Stimulated activated CD4-positive, alpha-beta T cell treated with anti-CD3 and anti-CD28 coated beads, Interleukin-4, amount 100 ng/mL, for 4 hours (primary cell): ENCODE measurements at regions not wholly inside any gene's neighbourhood (a gene's known extent, or its start where the extent isn't known, plus 50 kb on each side); places are given as distances from the start of the nearest gene placed in this dataset.
A peak's percentile ranks its signal among the peaks of the same experiment; 100 is the strongest.
"Not testable (repeated sequence)": the region's sequence is repeated elsewhere in the genome, so short reads cannot be mapped to it uniquely, and the experiment has no call there.

Experiments used
- DNase-seq, 2 experiments: peaks; one replicate each; pipeline ENCODE4 v3.0.0-alpha.2; 2020

DNA sequence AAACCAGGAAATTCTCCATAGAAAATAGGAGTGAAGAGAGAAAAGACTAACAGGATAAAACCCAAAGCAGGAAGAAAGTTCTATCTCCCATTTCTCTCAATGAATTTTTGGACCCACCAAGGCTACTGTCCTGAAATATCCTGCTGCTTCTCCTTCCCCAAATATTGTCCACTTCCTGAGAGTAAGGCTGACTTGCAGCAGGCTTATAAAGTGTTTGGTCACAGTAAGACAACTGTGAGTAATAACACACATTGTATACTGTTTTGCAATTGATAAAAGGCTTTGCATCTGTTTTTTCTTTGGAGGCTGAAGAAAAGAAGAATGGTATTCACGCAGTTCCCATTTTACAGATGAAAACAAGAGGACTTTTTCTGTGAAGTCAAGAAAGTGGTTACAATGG, 52.8 kb downstream of the FOXD4L6 start:
- not testable (repeated sequence) for DNase-seq

DNA sequence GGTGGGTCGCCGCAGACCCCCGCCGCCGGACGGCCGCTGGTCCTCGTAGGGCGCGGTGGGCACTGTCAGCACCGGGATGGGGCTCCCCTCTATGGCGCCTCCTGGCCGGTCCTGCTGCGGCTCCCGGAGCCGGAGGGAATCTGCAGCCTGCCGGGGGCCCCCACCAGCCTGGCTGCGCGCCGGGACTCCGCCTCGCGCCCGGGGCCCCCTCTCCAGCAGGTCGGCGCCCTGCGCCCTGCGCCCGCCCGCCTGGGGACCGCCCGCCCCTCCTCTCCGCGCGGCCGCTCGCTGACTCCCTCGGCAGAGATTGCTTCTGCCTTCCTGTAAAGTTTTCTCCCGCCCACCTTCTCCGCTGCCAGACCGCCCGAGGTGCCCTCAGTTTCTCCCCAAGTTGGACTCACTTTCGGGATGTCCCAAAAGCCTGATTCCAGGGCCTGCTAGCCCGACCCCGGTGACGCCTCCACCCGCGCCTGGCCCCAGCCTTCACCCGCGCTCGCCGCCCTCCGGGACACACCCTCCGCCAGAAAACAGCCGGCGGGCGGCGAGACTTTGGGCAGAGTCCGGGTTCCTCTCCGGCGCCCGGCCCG, 54.0 kb downstream of the FOXD4L6 start:
- DNase-seq: peak in 1 of 2 experiments; percentile 6

DNA sequence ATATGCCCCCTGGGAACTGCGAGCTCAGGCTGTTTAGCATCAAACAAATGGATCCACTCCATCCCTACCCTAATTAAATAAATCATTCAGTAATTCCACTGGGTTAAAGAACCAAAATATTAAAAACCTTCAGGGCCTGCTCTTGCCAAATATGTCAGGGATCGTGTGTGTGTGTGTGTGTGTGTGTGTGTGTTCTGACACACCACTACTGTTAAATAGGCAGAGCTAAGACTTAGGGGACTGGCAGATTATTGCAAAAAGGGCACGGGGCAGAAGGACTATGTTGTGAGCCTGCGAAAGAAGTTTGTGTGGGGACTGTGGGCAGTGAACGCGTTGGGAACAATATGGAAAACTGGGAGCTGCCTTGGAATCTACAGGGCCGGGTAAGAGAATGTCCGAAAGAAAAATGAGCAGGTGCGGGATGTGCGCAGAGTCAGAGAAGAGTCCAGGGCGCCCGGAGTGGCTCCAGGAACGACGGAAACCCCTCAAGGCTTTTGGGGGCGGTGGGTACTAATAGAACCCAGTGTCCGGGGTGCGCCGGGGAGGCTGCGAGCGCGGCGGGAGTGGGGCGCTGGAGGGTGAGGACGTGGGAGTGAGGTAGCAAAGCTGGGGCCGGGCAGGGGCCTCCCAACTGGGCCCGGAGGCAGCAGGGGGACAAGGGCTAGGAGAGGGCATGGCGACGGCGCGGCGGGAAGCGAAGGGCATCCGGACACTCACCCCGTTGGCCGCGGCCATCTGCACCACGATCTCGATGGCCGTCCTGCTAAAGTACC, 54.8 kb downstream of the FOXD4L6 start:
- not testable (repeated sequence) for DNase-seq

DNA sequence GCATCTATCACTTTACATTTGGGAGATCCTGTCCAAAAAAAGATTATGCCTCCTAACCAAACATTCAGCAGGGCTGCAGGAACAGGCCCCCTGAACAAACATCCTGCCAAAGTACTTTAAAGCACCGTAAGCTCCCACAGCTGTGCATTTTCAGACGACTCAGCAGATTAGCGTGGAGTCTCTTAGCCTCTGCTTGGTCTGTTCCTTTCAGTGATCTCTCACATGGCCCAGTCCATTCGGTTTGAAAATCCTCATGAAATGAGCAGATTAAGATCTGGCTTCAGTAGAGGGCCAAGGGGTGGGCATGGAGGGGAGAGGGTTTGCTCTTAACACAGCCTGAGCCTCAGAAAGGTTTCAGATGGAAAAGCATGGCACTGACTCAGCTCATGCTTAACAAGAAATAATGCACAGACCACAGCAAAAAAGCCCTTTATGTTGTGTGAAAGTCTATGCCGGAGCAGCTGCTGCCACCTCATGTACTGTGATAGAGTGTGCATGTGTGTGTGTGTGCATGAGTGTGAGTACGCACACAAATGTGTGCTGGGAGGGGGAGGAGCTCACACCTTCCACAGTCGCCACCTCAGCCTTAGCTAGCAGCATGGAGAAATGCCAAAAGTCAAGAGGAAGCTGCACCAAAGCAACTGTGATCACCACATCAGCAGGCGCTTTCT, 64.2 kb downstream of the FOXD4L6 start:
- DNase-seq: peak; percentile 1 to 26

DNA sequence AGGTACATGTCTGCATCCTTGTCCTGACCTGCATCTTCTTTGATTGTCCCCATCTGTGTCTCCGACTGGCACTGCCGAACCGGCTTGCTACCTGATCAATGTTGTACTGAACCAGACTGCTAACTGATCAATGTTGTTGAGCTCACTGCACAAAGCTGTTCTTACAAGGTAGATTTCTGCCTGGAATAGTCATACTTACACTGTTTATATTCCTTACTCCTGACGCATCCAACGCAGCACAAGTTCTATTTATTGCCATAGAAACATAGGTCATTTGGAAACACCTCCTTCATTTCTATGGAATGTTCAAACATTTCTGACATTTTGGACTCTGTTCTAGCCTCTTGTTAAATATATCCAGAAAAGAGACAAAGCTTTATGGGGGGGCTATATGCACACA, 65.2 kb downstream of the FOXD4L6 start:
- not testable (repeated sequence) for DNase-seq

DNA sequence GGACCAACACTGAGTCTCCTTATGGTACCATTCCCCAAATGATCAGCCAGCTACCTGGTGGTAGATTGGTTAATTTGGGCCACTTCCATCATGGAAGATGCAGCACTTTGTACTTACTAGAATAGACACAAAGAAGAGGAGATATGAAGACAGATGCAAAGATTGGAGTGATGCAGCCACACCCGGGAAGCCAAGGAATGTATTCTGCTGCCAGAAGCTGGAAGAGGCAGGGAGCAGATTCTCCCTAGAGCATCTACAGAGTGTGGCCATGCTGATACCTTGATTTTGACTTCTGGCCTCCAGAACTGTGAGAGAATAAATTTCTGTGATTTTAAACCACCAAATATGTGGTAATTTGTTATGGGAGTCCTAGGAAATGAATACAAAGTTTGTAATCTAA, 68.9 kb downstream of the FOXD4L6 start:
- DNase-seq: not testable (repeated sequence)

DNA sequence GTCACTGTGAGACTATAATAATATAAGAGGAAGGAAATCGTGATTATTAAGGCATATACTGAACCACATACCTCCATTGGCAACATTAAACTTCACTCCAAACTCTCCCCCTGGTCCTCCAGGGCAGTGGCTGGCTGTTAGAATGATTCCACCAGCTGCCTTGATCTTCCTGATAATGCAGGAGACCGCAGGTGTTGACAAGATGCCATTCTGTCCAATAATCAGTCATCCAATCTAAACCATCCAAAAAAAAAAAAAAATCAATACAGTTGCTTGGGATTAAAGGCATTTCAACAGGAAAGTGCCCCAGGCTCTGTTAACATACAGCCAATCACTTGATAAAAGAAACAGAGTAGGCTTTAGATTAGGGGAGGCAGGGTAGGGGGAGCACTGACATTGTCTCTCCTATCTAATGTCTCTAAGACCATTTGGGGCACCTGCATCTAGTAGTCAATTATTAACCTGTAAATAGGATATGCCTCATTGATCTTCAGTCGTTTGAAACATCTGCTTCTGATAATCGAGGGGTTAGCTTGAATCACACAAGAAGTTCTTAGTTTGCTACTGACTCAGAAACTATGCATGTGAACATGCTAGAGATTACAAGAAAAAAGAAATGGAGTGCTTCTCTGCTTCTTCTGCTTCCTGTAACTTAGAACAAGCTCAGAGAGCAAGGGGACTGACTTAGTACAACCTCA, 74.7 kb downstream of the FOXD4L6 start:
- DNase-seq: not testable (repeated sequence)

DNA sequence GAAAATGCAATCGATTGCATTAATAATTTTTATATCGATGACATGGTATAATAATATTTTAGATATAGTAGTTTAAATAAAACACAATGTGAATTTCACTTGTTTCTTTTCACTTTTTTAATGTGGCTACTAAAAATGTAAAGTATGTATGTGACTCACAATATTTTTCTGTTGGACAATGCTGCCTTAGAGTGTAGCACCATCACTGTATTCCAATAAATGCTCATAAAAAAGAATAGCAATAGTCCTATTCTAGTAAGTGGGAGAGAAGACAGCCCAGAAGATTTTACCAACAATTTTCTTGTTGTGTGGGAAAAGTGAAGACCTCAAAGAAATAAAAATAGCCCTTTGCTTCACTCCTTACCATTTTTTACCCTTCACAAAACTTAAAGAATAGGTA, 79.8 kb downstream of the FOXD4L6 start:
- DNase-seq: not testable (repeated sequence)

DNA sequence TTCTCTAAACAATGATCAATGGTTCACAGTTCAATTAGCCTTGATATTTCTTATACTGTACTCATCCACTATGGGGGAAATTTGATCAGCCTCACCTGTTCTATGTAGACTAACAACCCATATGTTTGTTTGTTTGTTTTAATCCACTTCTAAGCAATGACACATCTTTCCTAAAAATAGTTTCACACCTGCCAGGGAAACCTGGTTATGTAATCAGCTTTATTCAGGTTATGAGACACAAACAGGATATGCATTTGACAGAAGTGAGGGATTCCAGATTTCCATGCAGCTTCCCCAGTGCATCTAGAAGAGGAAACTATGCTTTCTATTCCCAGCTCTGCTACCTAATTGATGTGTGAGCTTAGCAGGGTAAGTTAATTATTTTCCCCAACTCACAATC, 80.7 kb downstream of the FOXD4L6 start:
- not testable (repeated sequence) for DNase-seq

DNA sequence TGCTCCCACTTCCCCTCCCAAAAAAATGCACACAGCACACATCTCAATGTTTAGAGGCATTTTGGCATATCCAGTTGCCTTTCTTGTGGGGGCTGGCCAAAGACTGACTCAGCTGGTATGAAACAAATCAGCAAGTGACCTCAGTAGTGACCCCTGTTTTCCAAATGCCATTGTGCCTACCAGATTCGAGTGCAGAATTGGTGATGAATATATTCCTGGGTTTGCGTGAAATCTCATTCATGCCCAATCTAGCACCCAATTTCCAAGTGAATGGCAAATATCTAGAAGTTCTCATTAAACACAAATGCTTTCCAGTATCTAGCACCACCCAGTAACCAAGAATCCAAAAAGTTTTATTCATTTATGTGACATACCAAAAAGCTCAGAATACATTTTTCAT, 83.6 kb downstream of the FOXD4L6 start:
- DNase-seq: not testable (repeated sequence)

DNA sequence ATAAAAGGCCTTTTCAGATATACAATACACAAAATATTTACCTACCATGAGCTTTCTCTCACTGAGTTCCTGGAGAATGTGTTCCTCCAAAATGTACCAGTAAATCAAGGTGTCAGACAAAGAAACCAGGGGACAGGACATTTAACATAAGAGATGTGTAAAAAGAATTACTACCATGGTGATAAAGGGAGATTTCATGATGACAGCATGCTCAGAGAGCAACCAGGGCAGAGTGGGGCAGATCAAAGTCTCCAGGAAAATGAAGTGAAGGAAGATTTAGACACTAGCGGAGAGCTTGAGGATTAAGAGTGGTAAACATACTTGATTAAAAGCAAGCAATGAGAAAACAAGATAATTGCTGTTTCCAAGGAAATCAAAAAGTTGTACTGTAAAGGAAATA, 85.0 kb downstream of the FOXD4L6 start:
- not testable (repeated sequence) for DNase-seq

DNA sequence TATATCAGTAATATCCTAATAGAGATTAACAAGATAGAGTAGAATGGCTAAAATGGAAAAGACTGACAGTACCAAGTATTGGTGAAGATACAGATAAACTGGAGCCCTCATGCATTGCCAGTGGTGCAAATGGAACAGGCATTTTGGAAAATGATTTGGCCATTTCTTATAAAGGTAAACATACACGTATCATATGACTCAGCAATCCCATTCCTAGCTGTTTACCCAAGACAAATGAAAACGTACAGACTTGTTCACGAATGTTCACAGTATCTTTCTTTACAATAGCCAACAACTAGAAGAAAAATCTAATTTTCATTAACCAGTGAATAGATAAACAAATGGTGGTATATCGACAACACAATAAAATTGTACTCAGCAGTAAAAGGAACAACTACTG, 86.4 kb downstream of the FOXD4L6 start:
- DNase-seq: not testable (repeated sequence)

DNA sequence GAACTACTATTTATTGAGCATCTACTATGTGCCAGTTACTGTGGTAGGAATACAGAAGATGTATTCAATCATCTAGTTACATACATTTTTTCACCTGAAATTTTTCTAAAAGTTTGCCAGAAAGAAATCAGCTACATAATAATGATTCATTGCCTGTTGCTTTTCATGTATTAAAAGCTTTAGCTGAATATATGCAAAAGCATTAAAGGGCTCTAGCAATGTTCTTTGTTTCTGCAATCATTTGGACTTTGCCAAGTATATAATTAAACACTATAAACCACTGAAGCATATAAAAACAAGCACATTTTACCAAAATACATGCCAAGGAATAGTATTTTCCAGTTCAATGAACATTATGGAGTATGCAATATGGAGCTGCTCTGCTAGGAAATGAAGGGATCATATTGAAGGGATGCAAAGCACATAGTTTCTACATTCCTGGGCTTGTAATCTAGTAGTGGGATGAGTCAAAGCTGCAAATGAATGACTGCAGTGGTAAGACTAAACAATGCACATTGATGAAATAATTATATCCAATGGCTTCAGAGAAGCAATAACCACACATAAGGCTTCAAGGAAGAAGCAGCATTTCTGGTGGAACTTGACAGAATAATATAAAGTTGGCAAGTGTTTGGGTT, 87.7 kb downstream of the FOXD4L6 start:
- not testable (repeated sequence) for DNase-seq

DNA sequence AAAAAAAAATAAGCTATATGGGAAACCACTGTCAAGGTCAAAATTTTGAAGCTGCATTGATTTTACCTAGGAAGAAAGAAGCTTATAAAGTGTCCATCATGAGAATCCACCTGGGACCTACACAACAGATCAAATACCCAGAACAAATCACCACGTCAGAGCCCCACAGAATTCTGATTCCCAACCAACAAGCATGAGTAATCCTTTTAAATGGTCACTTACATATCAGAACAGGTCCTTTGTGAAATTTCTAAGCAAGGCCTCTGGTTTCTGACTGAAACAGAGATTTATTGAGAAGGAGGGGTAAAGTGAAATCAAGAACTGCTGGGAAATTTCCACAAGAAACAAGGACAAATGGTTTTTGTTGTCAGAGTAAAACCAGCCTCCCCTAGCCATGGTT, 93.2 kb downstream of the FOXD4L6 start:
- DNase-seq: not testable (repeated sequence)

DNA sequence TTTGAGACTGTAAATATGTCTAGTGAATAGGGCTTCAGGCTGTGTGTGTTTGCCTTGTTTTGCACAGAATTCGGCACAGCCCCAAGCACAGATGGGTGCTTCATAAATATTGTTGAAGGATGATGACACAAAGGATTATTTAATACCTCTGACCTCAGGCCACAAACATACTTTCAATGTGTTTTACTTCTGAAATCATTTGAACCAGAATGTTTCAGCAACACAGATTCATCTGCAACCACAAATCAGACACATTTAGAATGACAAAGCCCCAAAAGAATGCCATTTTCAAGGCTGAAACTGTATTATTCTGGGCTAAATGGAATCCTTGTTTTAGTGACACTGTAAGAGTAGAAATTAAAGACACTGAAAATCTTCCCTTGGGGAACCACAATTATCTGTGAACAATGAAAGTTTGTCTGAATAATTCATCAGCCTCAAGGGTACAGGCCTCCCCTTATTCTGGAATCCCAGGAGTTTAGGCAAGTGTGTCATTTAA, 93.7 kb downstream of the FOXD4L6 start:
- DNase-seq: not testable (repeated sequence)

DNA sequence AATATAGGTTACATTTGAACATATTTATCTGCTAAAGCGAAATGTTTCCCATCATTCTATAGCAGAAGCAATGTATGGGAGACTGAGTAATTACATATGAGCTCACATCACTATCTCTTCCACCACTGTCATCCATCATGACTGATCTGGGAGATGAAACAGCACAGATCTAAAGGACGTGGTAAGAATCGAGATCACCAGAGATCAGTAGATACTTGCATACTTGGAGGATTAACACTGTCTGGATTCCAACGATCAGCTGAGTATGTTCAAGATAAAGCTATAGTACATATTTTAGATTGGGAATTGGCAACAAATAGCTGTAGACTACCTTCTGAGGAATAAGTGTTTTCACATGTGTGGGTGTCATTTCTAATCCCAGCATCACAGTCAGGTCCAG, 94.6 kb downstream of the FOXD4L6 start:
- not testable (repeated sequence) for DNase-seq

DNA sequence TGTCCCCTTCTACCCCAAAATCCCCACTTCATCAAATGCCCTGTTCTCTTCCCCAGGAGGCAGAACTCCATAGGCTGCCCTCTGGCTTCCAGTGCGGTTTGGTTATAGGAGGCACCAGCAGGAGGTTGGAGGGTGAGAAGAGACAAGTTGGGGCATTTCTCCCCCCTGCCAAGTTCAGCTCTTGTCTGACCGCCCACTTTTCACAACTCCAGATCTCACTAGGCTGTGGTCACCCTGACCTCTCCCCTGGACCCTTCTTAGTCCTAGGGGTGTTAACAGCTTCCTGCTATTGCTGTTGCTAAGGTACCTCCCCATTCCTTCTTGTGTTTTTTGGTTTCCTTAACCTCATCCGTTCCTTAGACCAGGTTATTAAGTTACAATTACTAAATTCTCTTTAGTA, 95.1 kb downstream of the FOXD4L6 start:
- DNase-seq: not testable (repeated sequence)

DNA sequence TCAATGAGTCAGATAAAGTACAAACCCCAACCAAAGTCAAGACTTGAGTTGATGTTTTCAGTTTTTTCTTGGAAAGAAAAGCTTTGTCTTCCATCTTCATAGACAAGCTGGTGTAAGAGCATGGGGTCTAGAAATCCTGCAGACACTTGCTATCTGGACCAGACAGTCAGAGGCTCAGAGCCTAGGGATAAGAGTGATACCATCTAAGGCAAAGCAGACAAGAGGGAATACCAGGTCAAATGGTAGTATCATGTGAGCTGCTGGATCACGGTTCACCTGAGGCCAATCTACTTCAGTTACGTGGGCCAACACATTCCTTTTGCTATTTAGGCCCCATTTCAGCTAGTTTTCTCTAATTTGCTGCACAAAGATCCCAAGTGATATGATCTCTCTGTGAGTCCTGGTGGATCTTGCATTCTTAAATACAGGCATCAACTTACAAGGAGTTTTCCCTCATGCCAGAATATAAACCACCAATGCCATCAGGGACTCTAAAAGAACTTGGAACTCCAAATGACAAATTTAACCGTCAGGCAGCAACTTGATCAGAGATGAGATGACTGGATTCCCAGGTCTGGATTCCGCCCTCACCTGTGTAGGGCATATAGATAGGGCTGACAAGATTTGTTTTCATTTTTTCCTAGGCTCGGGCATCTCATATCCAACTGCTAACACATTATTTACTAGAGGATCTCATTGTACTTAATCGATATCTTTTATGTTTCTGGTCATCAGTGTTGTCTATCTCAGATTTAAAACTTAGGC, 101.4 kb downstream of the FOXD4L6 start:
- DNase-seq: not testable (repeated sequence)

DNA sequence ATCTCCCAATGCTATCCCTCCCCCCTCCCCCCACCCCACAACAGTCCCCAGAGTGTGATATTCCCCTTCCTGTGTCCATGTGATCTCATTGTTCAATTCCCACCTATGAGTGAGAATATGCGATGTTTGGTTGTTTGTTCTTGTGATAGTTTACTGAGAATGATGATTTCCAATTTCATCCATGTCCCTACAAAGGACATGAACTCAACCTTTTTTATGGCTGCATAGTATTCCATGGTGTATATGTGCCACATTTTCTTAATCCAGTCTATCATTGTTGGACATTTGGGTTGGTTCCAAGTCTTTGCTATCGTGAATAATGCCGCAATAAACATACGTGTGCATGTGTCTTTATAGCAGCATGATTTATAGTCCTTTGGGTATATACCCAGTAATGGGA, 106.1 kb downstream of the FOXD4L6 start:
- not testable (repeated sequence) for DNase-seq

DNA sequence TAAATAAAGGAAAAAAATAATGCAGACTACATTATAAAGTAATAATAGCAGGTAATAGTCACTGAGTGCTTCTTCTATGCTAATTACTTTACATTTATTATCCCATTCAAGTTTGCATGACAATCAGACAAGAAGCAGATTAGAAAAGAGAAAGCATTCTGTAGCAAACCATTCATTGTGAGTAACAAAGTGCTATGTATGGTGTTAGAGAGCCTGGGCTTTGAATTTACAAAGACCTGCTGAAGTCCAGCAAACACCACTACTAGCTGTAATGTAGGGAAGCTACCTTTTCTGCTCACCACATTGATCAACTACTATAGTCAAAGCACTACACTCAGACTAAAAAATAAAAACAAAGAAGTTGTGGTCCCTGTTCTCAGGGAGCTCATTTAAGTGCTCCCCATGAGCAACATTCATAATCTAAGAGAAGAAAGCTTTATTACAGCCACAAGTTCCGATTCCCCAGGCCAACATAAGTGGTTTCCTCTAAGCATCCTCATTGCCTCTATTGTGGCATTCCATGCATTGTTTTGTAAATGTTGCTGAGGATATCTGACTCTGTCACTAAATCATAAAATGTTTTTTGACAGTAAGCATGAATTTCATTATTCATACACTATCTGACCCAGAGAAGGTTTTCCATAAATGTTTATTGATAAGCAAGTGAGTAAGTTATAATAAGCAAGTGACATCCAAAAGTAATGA, 108.5 kb downstream of the FOXD4L6 start:
- not testable (repeated sequence) for DNase-seq

DNA sequence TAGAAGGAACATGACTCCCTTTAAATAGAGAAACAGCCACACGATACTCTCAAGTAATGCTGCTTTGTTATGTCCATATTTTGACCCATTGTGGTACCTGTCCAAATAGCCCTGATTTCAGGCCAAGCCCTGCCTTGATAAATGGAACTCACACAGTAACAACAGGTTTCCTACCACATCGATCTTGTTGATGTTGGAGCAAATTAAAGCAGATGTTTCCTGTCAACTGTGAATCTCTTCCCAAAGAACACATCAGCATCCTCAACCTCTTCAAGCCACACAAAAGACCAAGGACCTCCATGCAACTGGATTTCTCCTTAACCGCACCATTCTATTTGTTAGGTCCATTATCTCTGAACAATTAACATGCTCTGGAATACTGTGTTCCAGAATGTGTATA, 109.5 kb downstream of the FOXD4L6 start:
- not testable (repeated sequence) for DNase-seq
